Activated CD4-positive, alpha-beta T cell treated with anti-CD3 and anti-CD28 coated beads, Interleukin-2, amount 10 ng/mL, durations not matched to agents 24 days and 14 days (primary cell): ENCODE measurements at regions not wholly inside any gene's neighbourhood (a gene's known extent, or its start where the extent isn't known, plus 50 kb on each side); places are given as distances from the start of the nearest gene placed in this dataset.

Experiments used
- DNase-seq: peaks from one replicate; pipeline ENCODE4 v3.0.0; 2022
- H3K27ac Mint-ChIP-seq: one replicate; pipeline ENCODE4 v1.8.0; 2022; ENCODE audit warnings: mild to moderate bottlenecking, mixed read lengths
- H3K27me3 Mint-ChIP-seq: one replicate; pipeline ENCODE4 v1.8.0; 2022; ENCODE audit warnings: mixed read lengths
- H3K36me3 Mint-ChIP-seq: one replicate; pipeline ENCODE4 v1.8.0; 2022; ENCODE audit warnings: low read depth, mild to moderate bottlenecking, mixed read lengths
- H3K4me1 Mint-ChIP-seq: one replicate; pipeline ENCODE4 v1.8.0; 2021; ENCODE audit warnings: mixed read lengths
- H3K4me3 Mint-ChIP-seq: one replicate; pipeline ENCODE4 v1.8.0; 2022; ENCODE audit warnings: mild to moderate bottlenecking, moderate library complexity, mixed read lengths
- H3K9me3 Mint-ChIP-seq: one replicate; pipeline ENCODE4 v1.8.0; 2021; ENCODE audit warnings: mixed read lengths
- intact Hi-C: fragments of 100-400 bp; cut with micrococcal nuclease; formaldehyde crosslinking; loops from one replicate; pipeline ENCODE4 v1.15.1; 2023

GRCh38 chr20:19807946-19808330 is 49.9 kb downstream of the RIN2 start:
- no peaks in the 10 kb centered on the region for H3K4me1 Mint-ChIP-seq
- intact Hi-C loops = no loop called here

GRCh38 chr20:19808498-19808897 is 50.4 kb downstream of the RIN2 start:
- H3K36me3 Mint-ChIP-seq = no peaks in the 10 kb centered on the region
- peaks cover 2% of the 10 kb centered on the region for H3K27me3 Mint-ChIP-seq
- no peaks in the 10 kb centered on the region for H3K4me1 Mint-ChIP-seq
- no peak overlapping the region for H3K27ac Mint-ChIP-seq
- no peaks in the 10 kb centered on the region for H3K9me3 Mint-ChIP-seq
- intact Hi-C loops = no loop called here
- no peak overlapping the region for H3K4me3 Mint-ChIP-seq
- no peak for DNase-seq

More at GRCh38 chr20:19807946-19808330, 49.9 kb downstream of the RIN2 start:
- H3K9me3 Mint-ChIP-seq = no peaks in the 10 kb centered on the region
- no peak overlapping the region for H3K4me3 Mint-ChIP-seq
- DNase-seq = no peak
- H3K27me3 Mint-ChIP-seq = peaks cover 2% of the 10 kb centered on the region
- H3K36me3 Mint-ChIP-seq = no peaks in the 10 kb centered on the region
- H3K27ac Mint-ChIP-seq = no peak overlapping the region

DNA sequence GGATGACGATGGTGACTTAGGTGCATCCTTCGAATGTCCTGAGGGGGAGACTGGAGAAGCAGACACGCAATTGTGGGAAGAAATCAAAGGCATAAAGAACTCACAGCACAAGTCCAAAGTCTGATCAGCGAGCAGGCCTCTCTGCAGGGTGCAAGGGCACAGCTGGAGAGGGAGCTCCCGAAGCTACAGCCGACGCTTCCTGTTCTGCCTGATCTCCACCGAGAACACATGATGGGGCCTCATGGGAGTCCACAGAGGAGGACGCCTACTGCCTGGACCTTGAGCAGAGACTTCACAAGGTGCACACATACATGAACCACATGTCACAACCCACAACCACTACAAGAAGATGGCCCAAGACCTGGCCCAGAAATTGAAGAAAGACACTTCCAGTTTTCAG is 51.4 kb downstream of the RIN2 start:
- Mint-ChIP-seq H3K27ac (no peak overlapping the region), H3K9me3 (no peaks in the 10 kb centered on the region), H3K27me3 (peaks cover 2% of the 10 kb centered on the region), H3K4me3 (no peak overlapping the region), H3K4me1 (no peaks in the 10 kb centered on the region), H3K36me3 (no peaks in the 10 kb centered on the region)
- intact Hi-C loops = no loop called here
- DNase-seq = no peak

- Mint-ChIP-seq H3K4me1 (peaks cover 4% of the 10 kb centered on the region), H3K27ac (no peak overlapping the region), H3K9me3 (no peaks in the 10 kb centered on the region), H3K4me3 (no peak overlapping the region), H3K36me3 (no peaks in the 10 kb centered on the region), H3K27me3 (peaks cover 4% of the 10 kb centered on the region)
- intact Hi-C loops = no loop called here
- no peak for DNase-seq
Observed at GRCh38 chr20:19811231-19811630, 53.2 kb downstream of the RIN2 start.

- H3K36me3 Mint-ChIP-seq = no peaks in the 10 kb centered on the region
- H3K4me1 Mint-ChIP-seq = peaks cover 4% of the 10 kb centered on the region
- no peak for DNase-seq
- no peak overlapping the region for H3K27ac Mint-ChIP-seq
- intact Hi-C loops = no loop called here
- peaks cover 7% of the 10 kb centered on the region for H3K27me3 Mint-ChIP-seq
- H3K4me3 Mint-ChIP-seq = no peak overlapping the region
- H3K9me3 Mint-ChIP-seq = no peaks in the 10 kb centered on the region
Observed at GRCh38 chr20:19812056-19812455, 54.0 kb downstream of the RIN2 start.

DNA sequence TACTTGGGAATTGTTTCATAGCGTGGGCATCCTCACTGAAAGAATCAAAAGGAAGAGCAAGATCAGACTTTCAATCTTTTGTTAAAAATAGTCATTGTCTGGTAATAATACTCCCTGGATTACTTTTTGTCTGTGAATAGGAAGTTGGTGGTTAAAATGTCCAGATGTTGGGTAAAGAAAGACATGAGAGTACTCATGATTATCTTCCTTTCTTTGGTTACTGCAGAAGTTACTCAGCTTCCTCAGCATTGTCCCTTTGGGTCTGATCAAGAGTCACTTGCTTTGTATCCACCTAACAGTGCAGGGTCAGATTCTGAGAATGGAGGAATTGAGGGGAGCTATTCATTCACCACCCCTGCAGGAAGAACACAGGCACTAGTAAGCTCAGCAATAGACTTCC is 54.6 kb downstream of the RIN2 start:
- intact Hi-C loops = no loop called here
- Mint-ChIP-seq H3K27me3 (peaks cover 7% of the 10 kb centered on the region), H3K9me3 (no peaks in the 10 kb centered on the region), H3K27ac (no peak overlapping the region), H3K36me3 (no peaks in the 10 kb centered on the region), H3K4me1 (peaks cover 4% of the 10 kb centered on the region), H3K4me3 (no peak overlapping the region)
- no peak for DNase-seq

GRCh38 chr20:19813846-19814640 is 56.0 kb downstream of the RIN2 start:
- Mint-ChIP-seq H3K4me3 (no peak overlapping the region), H3K27me3 (peaks cover 7% of the 10 kb centered on the region), H3K9me3 (no peaks in the 10 kb centered on the region), H3K36me3 (no peaks in the 10 kb centered on the region), H3K4me1 (peaks cover 4% of the 10 kb centered on the region), H3K27ac (no peak overlapping the region)
- no peak for DNase-seq
- intact Hi-C loops = no loop called here

GRCh38 chr20:19815553-19815991 is 57.5 kb downstream of the RIN2 start:
- Mint-ChIP-seq H3K4me3 (no peak overlapping the region), H3K27me3 (peaks cover 7% of the 10 kb centered on the region), H3K9me3 (no peaks in the 10 kb centered on the region), H3K27ac (no peak overlapping the region), H3K36me3 (no peaks in the 10 kb centered on the region), H3K4me1 (peaks cover 4% of the 10 kb centered on the region)
- DNase-seq = no peak
- intact Hi-C loops = no loop called here

DNA sequence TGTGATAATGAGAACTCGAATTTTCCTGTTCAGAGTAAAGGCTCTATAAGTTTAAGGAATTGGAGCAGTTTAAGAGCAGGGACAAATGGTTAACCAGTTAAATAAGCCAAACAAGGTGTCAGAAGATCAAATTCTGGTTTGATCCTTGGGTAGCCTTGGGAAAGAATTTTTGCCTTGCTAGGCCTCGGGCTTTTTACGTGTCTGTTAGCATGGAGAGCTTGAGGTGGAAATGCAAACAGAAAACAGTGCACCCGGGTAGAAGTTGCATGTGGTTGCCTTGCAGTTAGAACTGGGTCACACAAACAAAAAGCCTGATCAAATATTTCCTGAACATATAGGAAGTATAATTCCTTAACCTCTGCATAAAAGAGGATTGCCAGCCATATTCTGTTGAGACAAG is 58.3 kb downstream of the RIN2 start:
- peaks cover 7% of the 10 kb centered on the region for H3K27me3 Mint-ChIP-seq
- no peak for DNase-seq
- no peak overlapping the region for H3K27ac Mint-ChIP-seq
- intact Hi-C loops = no loop called here
- no peaks in the 10 kb centered on the region for H3K9me3 Mint-ChIP-seq
- no peaks in the 10 kb centered on the region for H3K36me3 Mint-ChIP-seq
- H3K4me3 Mint-ChIP-seq = no peak overlapping the region
- H3K4me1 Mint-ChIP-seq = peaks cover 4% of the 10 kb centered on the region

DNA sequence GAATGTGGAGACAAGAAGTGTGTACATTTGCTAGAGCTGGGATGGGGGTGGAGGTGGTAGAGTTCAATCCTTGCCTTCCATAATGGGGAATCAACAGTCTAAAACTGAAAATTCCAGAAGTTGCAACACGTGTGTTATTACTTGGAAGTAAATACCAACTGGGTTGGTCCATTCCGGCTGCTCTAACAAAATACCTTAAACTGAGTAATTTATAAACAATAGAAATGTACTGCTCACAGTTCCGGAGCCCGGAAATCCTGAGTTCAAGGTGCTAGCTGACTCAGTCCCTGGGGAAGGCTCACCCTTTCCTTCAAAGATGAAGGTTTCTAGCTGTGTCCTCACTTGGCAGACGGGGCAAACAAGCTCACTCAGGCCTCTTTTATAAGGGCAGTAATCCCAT is 59.0 kb downstream of the RIN2 start:
- Mint-ChIP-seq H3K4me1 (peaks cover 4% of the 10 kb centered on the region), H3K27me3 (peaks cover 7% of the 10 kb centered on the region), H3K36me3 (no peaks in the 10 kb centered on the region), H3K27ac (no peak overlapping the region), H3K9me3 (no peaks in the 10 kb centered on the region), H3K4me3 (no peak overlapping the region)
- intact Hi-C loops = no loop called here
- no peak for DNase-seq

DNA sequence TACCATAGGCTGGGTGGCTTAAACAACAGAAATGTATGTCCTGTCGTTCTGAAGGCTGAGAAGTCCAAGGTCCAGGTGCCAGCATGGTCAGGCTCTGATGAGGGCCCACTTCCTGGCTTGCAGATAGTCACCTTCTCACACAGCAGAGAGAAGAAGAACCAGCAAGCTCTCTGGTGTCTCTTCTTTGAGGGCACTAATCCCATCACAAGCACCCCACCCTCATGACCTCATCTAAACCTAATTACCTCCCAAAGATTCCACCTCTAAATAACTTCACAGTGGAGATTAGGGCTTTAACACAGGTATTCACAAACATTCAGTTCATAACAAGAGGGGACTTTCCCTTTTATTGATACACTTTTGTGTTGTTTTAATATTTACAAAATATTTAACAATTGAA is 61.1 kb downstream of the RIN2 start:
- H3K27me3 Mint-ChIP-seq = peaks cover 5% of the 10 kb centered on the region
- intact Hi-C loops = no loop called here
- H3K4me1 Mint-ChIP-seq = peaks cover 4% of the 10 kb centered on the region
- DNase-seq = no peak
- no peaks in the 10 kb centered on the region for H3K36me3 Mint-ChIP-seq
- H3K4me3 Mint-ChIP-seq = no peak overlapping the region
- H3K27ac Mint-ChIP-seq = no peak overlapping the region
- H3K9me3 Mint-ChIP-seq = no peaks in the 10 kb centered on the region

GRCh38 chr20:19820555-19821211 is 62.6 kb downstream of the RIN2 start:
- intact Hi-C loops = no loop called here
- peaks cover 3% of the 10 kb centered on the region for H3K27me3 Mint-ChIP-seq
- no peaks in the 10 kb centered on the region for H3K36me3 Mint-ChIP-seq
- no peak overlapping the region for H3K4me3 Mint-ChIP-seq
- no peak overlapping the region for H3K27ac Mint-ChIP-seq
- H3K4me1 Mint-ChIP-seq = peaks cover under 1% of the 10 kb centered on the region
- no peaks in the 10 kb centered on the region for H3K9me3 Mint-ChIP-seq
- DNase-seq = no peak

GRCh38 chr20:19821606-19822005 is 63.5 kb downstream of the RIN2 start:
- Mint-ChIP-seq H3K27me3 (peaks cover 1% of the 10 kb centered on the region), H3K4me1 (no peaks in the 10 kb centered on the region), H3K36me3 (no peaks in the 10 kb centered on the region), H3K27ac (no peak overlapping the region), H3K4me3 (no peak overlapping the region), H3K9me3 (no peaks in the 10 kb centered on the region)
- intact Hi-C loops = no loop called here
- DNase-seq = no peak

- intact Hi-C loops = no loop called here
- Mint-ChIP-seq H3K4me1 (peaks cover 3% of the 10 kb centered on the region), H3K27me3 (no peaks in the 10 kb centered on the region), H3K27ac (no peak overlapping the region), H3K4me3 (no peak overlapping the region), H3K9me3 (no peaks in the 10 kb centered on the region), H3K36me3 (no peaks in the 10 kb centered on the region)
- DNase-seq = no peak
Observed at GRCh38 chr20:19823216-19823615, 65.2 kb downstream of the RIN2 start.
